ENCODE measurements at regions not wholly inside any gene's neighbourhood (a gene's known extent, or its start where the extent isn't known, plus 50 kb on each side); places are given as distances from the start of the nearest gene placed in this dataset.

DNA sequence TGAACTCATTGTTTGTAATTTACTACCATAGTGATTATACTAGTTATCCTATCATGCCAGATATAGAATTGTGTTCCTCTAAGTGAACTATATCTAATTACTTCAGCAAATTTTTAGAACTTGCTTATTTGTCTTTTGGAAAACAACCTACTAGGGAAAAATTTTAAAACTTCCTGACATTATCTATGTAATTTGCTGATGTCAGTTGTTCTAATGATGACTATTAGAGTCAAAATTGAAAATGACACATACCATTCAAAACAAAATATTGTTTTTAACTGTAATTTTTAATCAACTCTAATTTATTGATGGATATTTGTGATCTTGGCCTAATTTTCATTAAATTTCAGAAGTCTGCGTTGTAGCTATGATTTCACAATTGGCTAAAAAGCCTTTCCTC, 106.7 kb upstream of the ROBO2 start:
- TF ChIP-seq, protein P1, sequence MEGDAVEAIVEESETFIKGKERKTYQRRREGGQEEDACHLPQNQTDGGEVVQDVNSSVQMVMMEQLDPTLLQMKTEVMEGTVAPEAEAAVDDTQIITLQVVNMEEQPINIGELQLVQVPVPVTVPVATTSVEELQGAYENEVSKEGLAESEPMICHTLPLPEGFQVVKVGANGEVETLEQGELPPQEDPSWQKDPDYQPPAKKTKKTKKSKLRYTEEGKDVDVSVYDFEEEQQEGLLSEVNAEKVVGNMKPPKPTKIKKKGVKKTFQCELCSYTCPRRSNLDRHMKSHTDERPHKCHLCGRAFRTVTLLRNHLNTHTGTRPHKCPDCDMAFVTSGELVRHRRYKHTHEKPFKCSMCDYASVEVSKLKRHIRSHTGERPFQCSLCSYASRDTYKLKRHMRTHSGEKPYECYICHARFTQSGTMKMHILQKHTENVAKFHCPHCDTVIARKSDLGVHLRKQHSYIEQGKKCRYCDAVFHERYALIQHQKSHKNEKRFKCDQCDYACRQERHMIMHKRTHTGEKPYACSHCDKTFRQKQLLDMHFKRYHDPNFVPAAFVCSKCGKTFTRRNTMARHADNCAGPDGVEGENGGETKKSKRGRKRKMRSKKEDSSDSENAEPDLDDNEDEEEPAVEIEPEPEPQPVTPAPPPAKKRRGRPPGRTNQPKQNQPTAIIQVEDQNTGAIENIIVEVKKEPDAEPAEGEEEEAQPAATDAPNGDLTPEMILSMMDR (IDR thresholded peaks at IDR 0.05; ENCODE audit: insufficient read depth, low read length): no peak
- TF ChIP-seq POLR2AphosphoS5 (IDR thresholded peaks at IDR 0.05; ENCODE audit: low read depth): no peak
- TF ChIP-seq, protein P2, sequence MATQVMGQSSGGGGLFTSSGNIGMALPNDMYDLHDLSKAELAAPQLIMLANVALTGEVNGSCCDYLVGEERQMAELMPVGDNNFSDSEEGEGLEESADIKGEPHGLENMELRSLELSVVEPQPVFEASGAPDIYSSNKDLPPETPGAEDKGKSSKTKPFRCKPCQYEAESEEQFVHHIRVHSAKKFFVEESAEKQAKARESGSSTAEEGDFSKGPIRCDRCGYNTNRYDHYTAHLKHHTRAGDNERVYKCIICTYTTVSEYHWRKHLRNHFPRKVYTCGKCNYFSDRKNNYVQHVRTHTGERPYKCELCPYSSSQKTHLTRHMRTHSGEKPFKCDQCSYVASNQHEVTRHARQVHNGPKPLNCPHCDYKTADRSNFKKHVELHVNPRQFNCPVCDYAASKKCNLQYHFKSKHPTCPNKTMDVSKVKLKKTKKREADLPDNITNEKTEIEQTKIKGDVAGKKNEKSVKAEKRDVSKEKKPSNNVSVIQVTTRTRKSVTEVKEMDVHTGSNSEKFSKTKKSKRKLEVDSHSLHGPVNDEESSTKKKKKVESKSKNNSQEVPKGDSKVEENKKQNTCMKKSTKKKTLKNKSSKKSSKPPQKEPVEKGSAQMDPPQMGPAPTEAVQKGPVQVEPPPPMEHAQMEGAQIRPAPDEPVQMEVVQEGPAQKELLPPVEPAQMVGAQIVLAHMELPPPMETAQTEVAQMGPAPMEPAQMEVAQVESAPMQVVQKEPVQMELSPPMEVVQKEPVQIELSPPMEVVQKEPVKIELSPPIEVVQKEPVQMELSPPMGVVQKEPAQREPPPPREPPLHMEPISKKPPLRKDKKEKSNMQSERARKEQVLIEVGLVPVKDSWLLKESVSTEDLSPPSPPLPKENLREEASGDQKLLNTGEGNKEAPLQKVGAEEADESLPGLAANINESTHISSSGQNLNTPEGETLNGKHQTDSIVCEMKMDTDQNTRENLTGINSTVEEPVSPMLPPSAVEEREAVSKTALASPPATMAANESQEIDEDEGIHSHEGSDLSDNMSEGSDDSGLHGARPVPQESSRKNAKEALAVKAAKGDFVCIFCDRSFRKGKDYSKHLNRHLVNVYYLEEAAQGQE (IDR thresholded peaks at IDR 0.05; ENCODE audit: insufficient replicate concordance, low read depth): no peak

All from HL-60 (cell line).